Fibroblast of lung (primary cell): ENCODE measurements at regions not wholly inside any gene's neighbourhood (a gene's known extent, or its start where the extent isn't known, plus 50 kb on each side); places are given as distances from the start of the nearest gene placed in this dataset.
"Not testable (repeated sequence)": the region's sequence is repeated elsewhere in the genome, so short reads cannot be mapped to it uniquely, and the experiment has no call there.

Experiments
- EZH2 ChIP-seq: IDR thresholded peaks from 2 replicates; pipeline ENCODE4 v1.5.1; 2012; ENCODE audit warnings: low read length, control low read depth, mild to moderate bottlenecking; ENCODE audit errors: missing control alignments
- TF ChIP-seq, protein P1 (sequence below), 2 donors: IDR thresholded peaks in 1 of 2; conservative IDR thresholded peaks in 1 of 2; 1 replicate in 1 of 2; 2 replicates in 1 of 2; pipeline ENCODE4 v1.5.1; 2011 to 2012; ENCODE audit warnings: low read length in 2 of 2, control low read depth in 1 of 2, inconsistent platforms in 1 of 2, low read depth in 1 of 2, mild to moderate bottlenecking in 1 of 2

GRCh38 chr7:149623262-149623997 lies 125.8 kb upstream of the ZNF746 start:
- TF ChIP-seq, protein P1, sequence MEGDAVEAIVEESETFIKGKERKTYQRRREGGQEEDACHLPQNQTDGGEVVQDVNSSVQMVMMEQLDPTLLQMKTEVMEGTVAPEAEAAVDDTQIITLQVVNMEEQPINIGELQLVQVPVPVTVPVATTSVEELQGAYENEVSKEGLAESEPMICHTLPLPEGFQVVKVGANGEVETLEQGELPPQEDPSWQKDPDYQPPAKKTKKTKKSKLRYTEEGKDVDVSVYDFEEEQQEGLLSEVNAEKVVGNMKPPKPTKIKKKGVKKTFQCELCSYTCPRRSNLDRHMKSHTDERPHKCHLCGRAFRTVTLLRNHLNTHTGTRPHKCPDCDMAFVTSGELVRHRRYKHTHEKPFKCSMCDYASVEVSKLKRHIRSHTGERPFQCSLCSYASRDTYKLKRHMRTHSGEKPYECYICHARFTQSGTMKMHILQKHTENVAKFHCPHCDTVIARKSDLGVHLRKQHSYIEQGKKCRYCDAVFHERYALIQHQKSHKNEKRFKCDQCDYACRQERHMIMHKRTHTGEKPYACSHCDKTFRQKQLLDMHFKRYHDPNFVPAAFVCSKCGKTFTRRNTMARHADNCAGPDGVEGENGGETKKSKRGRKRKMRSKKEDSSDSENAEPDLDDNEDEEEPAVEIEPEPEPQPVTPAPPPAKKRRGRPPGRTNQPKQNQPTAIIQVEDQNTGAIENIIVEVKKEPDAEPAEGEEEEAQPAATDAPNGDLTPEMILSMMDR (conservative IDR thresholded peaks at IDR 0.05 in 1 of 2, IDR thresholded peaks at IDR 0.05 in 1 of 2; ENCODE audit: low read depth in 1 of 2, low read length in 2 of 2), result not testable (repeated sequence)
- TF ChIP-seq EZH2, result not testable (repeated sequence)
